ENCODE measurements at regions not wholly inside any gene's neighbourhood (a gene's known extent, or its start where the extent isn't known, plus 50 kb on each side); places are given as distances from the start of the nearest gene placed in this dataset.

GRCh38 chr5:72760259-72760658 is 56.2 kb upstream of the TNPO1 start:
- H3K9me3 ChIP-seq = no peaks in the 10 kb centered on the region
- H3K4me1 ChIP-seq = no peaks in the 10 kb centered on the region
- no peaks in the 10 kb centered on the region for H3K27me3 ChIP-seq
- intact Hi-C loops (cut with DNase I; ENCODE audit: low total_unique reads) = no loop called here
- H3K27ac ChIP-seq = no peak overlapping the region
- no peak for DNase-seq
- TF ChIP-seq, protein P1, sequence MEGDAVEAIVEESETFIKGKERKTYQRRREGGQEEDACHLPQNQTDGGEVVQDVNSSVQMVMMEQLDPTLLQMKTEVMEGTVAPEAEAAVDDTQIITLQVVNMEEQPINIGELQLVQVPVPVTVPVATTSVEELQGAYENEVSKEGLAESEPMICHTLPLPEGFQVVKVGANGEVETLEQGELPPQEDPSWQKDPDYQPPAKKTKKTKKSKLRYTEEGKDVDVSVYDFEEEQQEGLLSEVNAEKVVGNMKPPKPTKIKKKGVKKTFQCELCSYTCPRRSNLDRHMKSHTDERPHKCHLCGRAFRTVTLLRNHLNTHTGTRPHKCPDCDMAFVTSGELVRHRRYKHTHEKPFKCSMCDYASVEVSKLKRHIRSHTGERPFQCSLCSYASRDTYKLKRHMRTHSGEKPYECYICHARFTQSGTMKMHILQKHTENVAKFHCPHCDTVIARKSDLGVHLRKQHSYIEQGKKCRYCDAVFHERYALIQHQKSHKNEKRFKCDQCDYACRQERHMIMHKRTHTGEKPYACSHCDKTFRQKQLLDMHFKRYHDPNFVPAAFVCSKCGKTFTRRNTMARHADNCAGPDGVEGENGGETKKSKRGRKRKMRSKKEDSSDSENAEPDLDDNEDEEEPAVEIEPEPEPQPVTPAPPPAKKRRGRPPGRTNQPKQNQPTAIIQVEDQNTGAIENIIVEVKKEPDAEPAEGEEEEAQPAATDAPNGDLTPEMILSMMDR (IDR thresholded peaks at IDR 0.05) = no peak
- H3K4me3 ChIP-seq = no peak overlapping the region
- H3K36me3 ChIP-seq = no peaks in the 10 kb centered on the region

- no peaks in the 10 kb centered on the region for H3K4me1 ChIP-seq
- H3K9me3 ChIP-seq = no peaks in the 10 kb centered on the region
- H3K36me3 ChIP-seq = no peaks in the 10 kb centered on the region
- no peak for DNase-seq
- TF ChIP-seq, protein P1 (IDR thresholded peaks at IDR 0.05) = no peak
- no peaks in the 10 kb centered on the region for H3K27me3 ChIP-seq
- no peak overlapping the region for H3K4me3 ChIP-seq
- intact Hi-C loops (cut with DNase I; ENCODE audit: low total_unique reads) = no loop called here
- no peak overlapping the region for H3K27ac ChIP-seq
These were observed 63.6 kb upstream of the TNPO1 start for GRCh38 chr5:72752909-72753308.

- Histone ChIP-seq H3K4me3 (no peak overlapping the region), H3K4me1 (no peaks in the 10 kb centered on the region), H3K9me3 (no peaks in the 10 kb centered on the region), H3K27ac (no peak overlapping the region), H3K27me3 (no peaks in the 10 kb centered on the region), H3K36me3 (no peaks in the 10 kb centered on the region)
- no peak for DNase-seq
- TF ChIP-seq, protein P1 (IDR thresholded peaks at IDR 0.05) = no peak
- intact Hi-C loops (cut with DNase I; ENCODE audit: low total_unique reads) = no loop called here
These were observed 67.0 kb upstream of the TNPO1 start for GRCh38 chr5:72749362-72749997.

DNA sequence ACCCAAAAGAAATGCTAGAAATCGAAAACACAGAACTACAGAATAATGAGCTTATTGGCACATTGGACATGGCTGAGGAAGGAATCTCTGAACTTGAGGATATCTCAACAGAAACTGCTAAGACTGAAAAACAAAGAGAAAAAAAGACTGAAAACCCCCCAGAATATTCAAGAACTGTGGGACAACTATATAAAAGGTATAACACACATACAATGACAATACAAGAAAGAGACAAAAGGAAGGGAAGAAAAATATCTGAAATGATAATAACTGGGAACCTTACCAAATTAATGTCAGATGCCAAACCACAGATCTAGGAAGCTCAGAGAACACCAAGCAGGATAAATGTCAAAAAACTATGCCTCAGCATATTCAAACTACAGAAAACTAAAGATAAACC is 68.6 kb upstream of the TNPO1 start:
- Histone ChIP-seq H3K36me3 (no peaks in the 10 kb centered on the region), H3K9me3 (no peaks in the 10 kb centered on the region), H3K27ac (no peak overlapping the region), H3K4me1 (no peaks in the 10 kb centered on the region), H3K27me3 (no peaks in the 10 kb centered on the region), H3K4me3 (no peak overlapping the region)
- TF ChIP-seq, protein P1 (IDR thresholded peaks at IDR 0.05) = no peak
- DNase-seq = no peak
- intact Hi-C loops (cut with DNase I; ENCODE audit: low total_unique reads) = no loop called here

GRCh38 chr5:72746736-72747135 is 69.7 kb upstream of the TNPO1 start:
- Histone ChIP-seq H3K4me1 (no peaks in the 10 kb centered on the region), H3K27me3 (no peaks in the 10 kb centered on the region), H3K27ac (no peak overlapping the region), H3K36me3 (no peaks in the 10 kb centered on the region), H3K4me3 (no peak overlapping the region), H3K9me3 (no peaks in the 10 kb centered on the region)
- DNase-seq = no peak
- intact Hi-C loops (cut with DNase I; ENCODE audit: low total_unique reads) = no loop called here
- TF ChIP-seq, protein P1 (IDR thresholded peaks at IDR 0.05) = no peak

DNA sequence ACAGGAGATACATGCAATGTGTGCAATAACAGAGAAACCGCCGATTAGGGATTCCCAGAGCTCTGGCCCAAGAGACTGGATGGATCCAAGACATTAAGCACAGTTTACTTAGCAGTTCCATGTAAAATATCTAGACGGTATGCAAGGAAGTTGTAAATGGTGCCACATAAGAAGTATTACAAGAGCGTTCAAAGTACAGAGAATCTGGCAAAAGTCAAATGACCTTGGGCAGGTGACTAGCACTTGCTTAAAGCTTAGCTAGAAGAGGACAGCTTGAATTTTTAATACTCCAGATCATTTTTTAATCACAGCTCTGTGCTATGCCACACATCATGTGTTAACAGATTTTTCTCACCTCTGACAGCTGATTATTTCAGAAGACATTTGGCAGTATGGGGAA is 72.3 kb upstream of the TNPO1 start:
- Histone ChIP-seq H3K36me3 (no peaks in the 10 kb centered on the region), H3K9me3 (no peaks in the 10 kb centered on the region), H3K27me3 (no peaks in the 10 kb centered on the region), H3K4me1 (no peaks in the 10 kb centered on the region), H3K4me3 (no peak overlapping the region), H3K27ac (no peak overlapping the region)
- DNase-seq = no peak
- TF ChIP-seq, protein P1 (IDR thresholded peaks at IDR 0.05) = no peak
- intact Hi-C loops (cut with DNase I; ENCODE audit: low total_unique reads) = no loop called here
